ENCODE measurements at regions not wholly inside any gene's neighbourhood (a gene's known extent, or its start where the extent isn't known, plus 50 kb on each side); places are given as distances from the start of the nearest gene placed in this dataset.

DNA sequence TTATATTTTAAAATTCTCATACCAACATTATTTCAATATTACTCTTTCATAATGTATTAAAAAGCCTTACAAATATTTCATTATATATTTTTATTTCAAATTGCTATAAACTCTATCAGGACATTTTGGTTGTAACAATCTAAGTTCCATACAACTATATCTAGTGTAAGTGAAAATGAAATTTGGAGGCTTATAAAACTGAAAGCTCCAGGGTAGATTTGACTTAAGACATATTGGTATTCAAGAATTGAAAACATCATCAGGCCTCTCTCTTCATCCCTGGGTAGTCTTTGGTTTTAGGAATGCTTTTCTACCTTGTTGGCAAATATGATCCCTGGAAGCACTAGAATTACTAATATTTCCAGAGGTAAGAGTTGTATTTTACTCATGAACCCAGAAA is 342.6 kb downstream of the DTHD1 start:
- Histone ChIP-seq H3K27ac (no peak overlapping the region), H3K4me3 (no peak overlapping the region), H3K27me3 (replicated peaks in 1 of 7) (no peaks in the 10 kb centered on the region), H3K9me3 (no peaks in the 10 kb centered on the region), H3K4me1 (no peaks in the 10 kb centered on the region), H3K36me3 (no peaks in the 10 kb centered on the region)
- intact Hi-C loops (cut with DNase I; ENCODE audit: low total_unique reads) = no loop called here
- no peak for TF ChIP-seq POLR2A (IDR thresholded peaks at IDR 0.05)
- no peak for TF ChIP-seq POLR2AphosphoS5 (IDR thresholded peaks at IDR 0.05)
- TF ChIP-seq, protein P1, sequence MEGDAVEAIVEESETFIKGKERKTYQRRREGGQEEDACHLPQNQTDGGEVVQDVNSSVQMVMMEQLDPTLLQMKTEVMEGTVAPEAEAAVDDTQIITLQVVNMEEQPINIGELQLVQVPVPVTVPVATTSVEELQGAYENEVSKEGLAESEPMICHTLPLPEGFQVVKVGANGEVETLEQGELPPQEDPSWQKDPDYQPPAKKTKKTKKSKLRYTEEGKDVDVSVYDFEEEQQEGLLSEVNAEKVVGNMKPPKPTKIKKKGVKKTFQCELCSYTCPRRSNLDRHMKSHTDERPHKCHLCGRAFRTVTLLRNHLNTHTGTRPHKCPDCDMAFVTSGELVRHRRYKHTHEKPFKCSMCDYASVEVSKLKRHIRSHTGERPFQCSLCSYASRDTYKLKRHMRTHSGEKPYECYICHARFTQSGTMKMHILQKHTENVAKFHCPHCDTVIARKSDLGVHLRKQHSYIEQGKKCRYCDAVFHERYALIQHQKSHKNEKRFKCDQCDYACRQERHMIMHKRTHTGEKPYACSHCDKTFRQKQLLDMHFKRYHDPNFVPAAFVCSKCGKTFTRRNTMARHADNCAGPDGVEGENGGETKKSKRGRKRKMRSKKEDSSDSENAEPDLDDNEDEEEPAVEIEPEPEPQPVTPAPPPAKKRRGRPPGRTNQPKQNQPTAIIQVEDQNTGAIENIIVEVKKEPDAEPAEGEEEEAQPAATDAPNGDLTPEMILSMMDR (IDR thresholded peaks at IDR 0.05 in 8 of 11, conservative IDR thresholded peaks at IDR 0.05 in 3 of 11) = no peak
- no peak for DNase-seq

DNA sequence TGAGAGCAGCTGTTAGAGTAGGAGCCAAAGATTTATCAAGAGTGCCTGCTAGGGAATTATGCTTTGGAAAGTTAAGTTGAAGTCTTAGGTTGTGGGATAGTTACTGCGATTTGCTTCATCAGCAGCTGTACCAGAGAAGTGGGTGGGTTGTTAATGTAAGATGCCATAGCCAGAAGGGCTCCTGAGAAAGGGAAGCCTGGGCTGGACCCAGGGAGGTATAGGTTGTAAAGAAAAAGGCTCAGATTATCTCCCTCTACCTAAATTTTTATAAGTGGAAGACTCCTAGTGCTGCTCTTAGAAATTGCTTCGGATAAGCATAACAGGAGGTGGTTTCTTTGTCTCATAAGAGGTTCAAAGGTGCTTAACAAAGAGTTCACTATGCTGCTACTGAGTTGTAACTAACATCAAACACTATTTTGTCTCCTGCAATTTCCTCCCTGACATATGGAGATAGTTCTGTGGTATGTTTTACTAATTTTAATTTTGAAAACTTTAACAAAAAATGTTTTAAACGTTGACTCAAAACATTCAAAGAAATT is 356.9 kb downstream of the DTHD1 start:
- Histone ChIP-seq H3K27ac (no peak overlapping the region), H3K4me1 (no peaks in the 10 kb centered on the region), H3K36me3 (no peaks in the 10 kb centered on the region), H3K27me3 (replicated peaks in 1 of 7) (no peaks in the 10 kb centered on the region), H3K4me3 (no peak overlapping the region), H3K9me3 (no peaks in the 10 kb centered on the region)
- WGBS, 5 donors = 41 to 47% (median 45%) methylated on average over 3 of the region's 3 CpGs
- no peak for DNase-seq
- TF ChIP-seq, protein P1 (IDR thresholded peaks at IDR 0.05 in 8 of 11, conservative IDR thresholded peaks at IDR 0.05 in 3 of 11) = no peak
- TF ChIP-seq POLR2AphosphoS5 (IDR thresholded peaks at IDR 0.05) (no peak), POLR2A (IDR thresholded peaks at IDR 0.05) (no peak)
- intact Hi-C loops (cut with DNase I; ENCODE audit: low total_unique reads) = no loop called here

- Histone ChIP-seq H3K9me3 (no peaks in the 10 kb centered on the region), H3K36me3 (no peaks in the 10 kb centered on the region), H3K4me1 (no peaks in the 10 kb centered on the region), H3K27ac (no peak overlapping the region), H3K27me3 (replicated peaks in 1 of 7) (no peaks in the 10 kb centered on the region), H3K4me3 (no peak overlapping the region)
- WGBS, 5 donors = 83 to 96% (median 91%) methylated on average over 2 of the region's 2 CpGs
- intact Hi-C loops (cut with DNase I; ENCODE audit: low total_unique reads) = no loop called here
- TF ChIP-seq POLR2AphosphoS5 (IDR thresholded peaks at IDR 0.05) = no peak
- DNase-seq = no peak
These were observed 359.5 kb downstream of the DTHD1 start for GRCh38 chr4:36640876-36641275.

DNA sequence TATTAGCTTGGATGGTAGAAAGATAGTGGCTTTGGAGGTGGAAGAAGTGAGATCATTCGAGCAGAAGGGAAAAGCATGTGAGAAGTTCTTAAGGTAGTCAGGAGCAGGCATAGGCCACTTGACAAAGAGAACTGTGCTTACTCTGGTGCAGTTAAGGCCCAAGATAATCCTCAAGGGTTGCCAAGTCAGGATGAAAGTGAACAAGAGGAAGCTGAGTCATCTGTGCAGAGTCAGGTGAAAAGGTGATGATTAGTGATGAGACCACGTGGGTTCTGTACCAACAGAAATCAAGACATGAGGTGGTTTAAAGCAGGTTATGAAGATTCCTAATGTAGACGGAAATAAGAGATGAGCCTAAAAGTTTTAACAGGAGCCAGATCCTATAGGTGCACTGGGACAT is 369.8 kb downstream of the DTHD1 start:
- Histone ChIP-seq H3K27me3 (replicated peaks in 1 of 7) (no peaks in the 10 kb centered on the region), H3K9me3 (no peaks in the 10 kb centered on the region), H3K36me3 (no peaks in the 10 kb centered on the region), H3K27ac (no peak overlapping the region), H3K4me3 (no peak overlapping the region), H3K4me1 (no peaks in the 10 kb centered on the region)
- TF ChIP-seq, protein P1 (IDR thresholded peaks at IDR 0.05 in 8 of 11, conservative IDR thresholded peaks at IDR 0.05 in 3 of 11) = no peak
- TF ChIP-seq POLR2A (IDR thresholded peaks at IDR 0.05) (no peak), POLR2AphosphoS5 (IDR thresholded peaks at IDR 0.05) (no peak)
- WGBS, 5 donors = 59 to 78% (median 71%) methylated on average over 3 of the region's 3 CpGs
- intact Hi-C loops (cut with DNase I; ENCODE audit: low total_unique reads) = no loop called here
- DNase-seq = no peak

DNA sequence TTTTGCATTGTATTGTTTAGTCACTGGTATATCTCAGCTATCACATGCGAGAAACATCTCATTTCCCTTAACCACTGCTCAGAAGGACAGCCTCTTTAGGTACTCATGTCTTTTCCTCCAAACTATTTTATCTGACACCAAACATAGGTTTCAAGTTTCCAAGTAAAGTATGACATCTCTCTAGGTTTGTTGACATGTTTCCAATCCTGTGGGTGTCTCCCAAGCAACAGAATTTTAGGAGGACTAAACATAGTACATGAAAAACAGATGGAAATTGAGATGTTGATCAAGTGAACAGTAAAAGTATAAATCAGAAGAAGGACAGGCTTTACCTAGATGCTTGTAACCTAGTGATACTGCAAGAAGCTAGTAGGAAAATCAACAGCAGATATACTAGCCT is 371.4 kb downstream of the DTHD1 start:
- H3K36me3 ChIP-seq = no peaks in the 10 kb centered on the region
- no peak overlapping the region for H3K27ac ChIP-seq
- H3K27me3 ChIP-seq (replicated peaks in 1 of 7) = no peaks in the 10 kb centered on the region
- no peak for DNase-seq
- TF ChIP-seq, protein P1 (IDR thresholded peaks at IDR 0.05 in 8 of 11, conservative IDR thresholded peaks at IDR 0.05 in 3 of 11) = no peak
- TF ChIP-seq POLR2A (IDR thresholded peaks at IDR 0.05) = no peak
- no peak for TF ChIP-seq POLR2AphosphoS5 (IDR thresholded peaks at IDR 0.05)
- no peak overlapping the region for H3K4me3 ChIP-seq
- 83 to 92% (median 88%) methylated on average over 1 of the region's 1 CpG for WGBS, 5 donors
- intact Hi-C loops (cut with DNase I; ENCODE audit: low total_unique reads) = no loop called here
- H3K4me1 ChIP-seq = no peaks in the 10 kb centered on the region
- H3K9me3 ChIP-seq = no peaks in the 10 kb centered on the region
